RWPE2 (cell line): ENCODE measurements at regions not wholly inside any gene's neighbourhood (a gene's known extent, or its start where the extent isn't known, plus 50 kb on each side); places are given as distances from the start of the nearest gene placed in this dataset.
"Not testable (repeated sequence)": the region's sequence is repeated elsewhere in the genome, so short reads cannot be mapped to it uniquely, and the experiment has no call there.

ENCODE experiments used
- ATAC-seq: fragments of 200-7000 bp; cut with Tn5 transposase; 3 replicates; pipeline ENCODE4 v1.9.1; 2021; ENCODE audit warnings: low read depth
- DNase-seq: peaks from one replicate; pipeline ENCODE4 v3.0.0-alpha.2; 2020; ENCODE audit warnings: low spot score
- H3K27ac ChIP-seq: fragments of 450-650 bp; 2 replicates; pipeline ENCODE4 v1.5.1; 2017; ENCODE audit warnings: mild to moderate bottlenecking; ENCODE audit not compliant: poor library complexity, severe bottlenecking
- H3K27me3 ChIP-seq: fragments of 250-450 bp; sonication (Bioruptor Pico); 2 replicates; pipeline ENCODE4 v1.5.1; 2021; ENCODE audit warnings: mild to moderate bottlenecking, moderate library complexity; ENCODE audit not compliant: insufficient read depth, poor library complexity, severe bottlenecking
- H3K36me3 ChIP-seq: fragments of 250-450 bp; sonication (Bioruptor Pico); 2 replicates; pipeline ENCODE4 v1.5.1; 2020; ENCODE audit warnings: low read depth, mild to moderate bottlenecking, moderate library complexity
- H3K4me1 ChIP-seq: fragments of 250-450 bp; sonication (Bioruptor Pico); 2 replicates; pipeline ENCODE4 v1.5.1; 2021; ENCODE audit warnings: mild to moderate bottlenecking, moderate library complexity; ENCODE audit not compliant: insufficient read depth, poor library complexity, severe bottlenecking
- H3K4me3 ChIP-seq: fragments of 250-450 bp; sonication (Bioruptor Pico); 2 replicates; pipeline ENCODE4 v1.5.1; 2021; ENCODE audit warnings: mild to moderate bottlenecking, moderate library complexity; ENCODE audit not compliant: severe bottlenecking
- H3K9me3 ChIP-seq: fragments of 250-450 bp; sonication (Bioruptor Pico); 2 replicates; pipeline ENCODE4 v1.5.1; 2021; ENCODE audit warnings: mild to moderate bottlenecking, moderate library complexity; ENCODE audit not compliant: severe bottlenecking
- CTCF ChIP-seq: fragments of 450-650 bp; IDR thresholded peaks from one replicate; pipeline ENCODE4 v1.5.1; 2017; ENCODE audit warnings: mild to moderate bottlenecking, moderate library complexity; ENCODE audit not compliant: poor library complexity, severe bottlenecking

DNA sequence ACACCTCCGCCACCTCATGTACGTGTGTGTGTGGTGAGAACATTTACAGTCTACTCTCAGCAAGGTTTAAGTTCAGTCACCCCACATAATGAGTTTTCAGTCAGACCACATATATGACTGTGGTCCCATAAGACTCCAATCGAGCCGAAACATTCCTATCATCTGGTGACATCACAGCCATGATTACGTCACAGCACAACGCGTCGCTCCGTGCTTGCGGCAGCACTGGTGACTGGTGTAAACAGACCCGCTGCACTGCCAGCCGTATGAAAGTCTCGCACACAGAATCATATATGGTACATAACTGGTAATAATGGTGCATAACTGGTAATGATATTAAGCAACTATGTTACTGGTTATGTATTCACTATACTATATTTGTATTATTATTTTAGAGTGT, 150.7 kb downstream of the DLL1 start:
- Histone ChIP-seq H3K36me3 (no peaks in the 10 kb centered on the region), H3K4me1 (peaks cover 3% of the 10 kb centered on the region), H3K27me3 (no peaks in the 10 kb centered on the region), H3K4me3 (no peak overlapping the region), H3K27ac (no peak overlapping the region), H3K9me3 (no peaks in the 10 kb centered on the region)
- no peak for TF ChIP-seq CTCF
- peak; percentile 20 for DNase-seq
- ATAC-seq: no peak

DNA sequence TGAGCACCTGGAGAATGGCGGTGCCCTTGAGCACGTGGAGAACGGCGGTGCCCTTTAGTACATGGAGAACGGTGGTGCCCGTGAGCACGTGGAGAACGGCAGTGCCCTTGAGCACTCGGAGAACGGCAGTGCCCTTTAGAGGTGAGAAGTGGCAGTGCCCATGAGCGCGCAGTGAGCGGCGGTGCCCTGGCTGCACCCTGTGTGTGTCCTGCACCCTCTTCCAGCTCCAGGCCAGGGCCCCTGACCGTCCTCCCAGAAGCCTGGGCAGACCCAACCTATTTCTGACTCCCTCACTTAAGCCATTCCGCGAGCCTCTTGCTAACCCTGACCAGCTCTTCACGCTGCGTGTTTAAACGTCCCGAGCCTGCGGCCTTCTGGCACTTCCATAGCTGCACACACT, 151.3 kb downstream of the DLL1 start:
- no peak for TF ChIP-seq CTCF
- Histone ChIP-seq H3K9me3 (no peaks in the 10 kb centered on the region), H3K36me3 (no peaks in the 10 kb centered on the region), H3K4me3 (no peak overlapping the region), H3K4me1 (no peaks in the 10 kb centered on the region), H3K27me3 (no peaks in the 10 kb centered on the region), H3K27ac (no peak overlapping the region)
- DNase-seq (peak; percentile 51), ATAC-seq (no peak)

DNA sequence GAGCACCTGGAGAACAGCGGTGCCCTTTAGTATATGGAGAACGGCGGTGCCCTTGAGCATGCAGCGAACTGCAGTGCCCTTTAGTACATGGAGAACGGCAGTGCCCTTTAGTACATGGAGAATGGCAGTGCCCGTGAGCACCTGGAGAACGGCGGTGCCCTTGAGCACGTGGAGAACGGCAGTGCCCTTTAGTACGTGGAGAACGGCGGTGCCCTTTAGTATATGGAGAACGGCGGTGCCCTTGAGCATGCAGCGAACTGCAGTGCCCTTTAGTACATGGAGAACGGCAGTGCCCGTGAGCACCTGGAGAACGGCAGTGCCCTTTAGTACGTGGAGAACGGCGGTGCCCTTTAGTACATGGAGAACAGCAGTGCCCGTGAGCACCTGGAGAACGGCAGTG, 151.8 kb downstream of the DLL1 start:
- H3K36me3 ChIP-seq, H3K27me3 ChIP-seq, ATAC-seq, H3K9me3 ChIP-seq, H3K27ac ChIP-seq, H3K4me1 ChIP-seq, H3K4me3 ChIP-seq: not testable (repeated sequence)
- DNase-seq: peak; percentile 29

- Histone ChIP-seq H3K4me1 (no peaks in the 10 kb centered on the region), H3K36me3 (no peaks in the 10 kb centered on the region), H3K4me3 (no peak overlapping the region), H3K27me3 (no peaks in the 10 kb centered on the region), H3K27ac (no peak overlapping the region), H3K9me3 (no peaks in the 10 kb centered on the region)
- DNase-seq: peak; percentile 26
- no peak for ATAC-seq
- TF ChIP-seq CTCF: no peak
Observed at GRCh38 chr6:170137911-170138910, 152.7 kb downstream of the DLL1 start.

DNA sequence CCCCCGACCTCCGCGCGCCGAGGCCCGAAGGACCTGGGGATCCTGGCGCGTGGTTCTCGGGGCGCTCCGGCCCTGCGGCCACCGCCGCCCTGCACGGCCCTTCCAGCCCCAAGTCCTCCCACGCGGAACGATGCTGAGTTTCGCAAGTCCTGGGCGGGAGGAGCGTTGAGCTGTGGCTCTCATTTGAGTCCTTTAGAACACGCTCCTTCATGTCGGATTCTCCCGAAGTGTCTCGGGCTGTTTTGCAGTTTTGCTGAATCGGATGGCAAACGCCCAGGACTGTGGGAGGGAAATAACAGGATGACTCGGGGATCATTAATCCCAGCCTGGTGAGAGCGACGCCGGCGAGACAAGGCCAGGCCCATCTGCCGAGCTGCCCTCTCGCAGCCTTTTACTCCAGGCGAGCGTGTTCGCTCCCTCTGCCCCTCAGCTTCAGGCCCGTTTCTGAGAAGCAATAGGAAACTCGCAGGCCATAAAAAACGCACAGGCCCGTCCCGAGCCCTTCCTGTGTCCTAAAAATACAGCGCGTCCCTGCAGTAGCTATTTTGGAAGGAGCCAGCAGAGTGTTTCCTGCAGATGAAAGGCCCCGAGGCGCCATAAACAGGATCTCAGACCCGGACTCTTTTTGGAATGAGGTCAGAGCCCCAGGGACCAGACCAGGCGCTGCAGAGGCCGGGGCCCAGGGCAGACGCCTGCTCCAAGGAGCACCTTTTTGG, 153.5 kb downstream of the DLL1 start:
- Histone ChIP-seq H3K9me3 (no peaks in the 10 kb centered on the region), H3K4me3 (no peak overlapping the region), H3K27ac (no peak overlapping the region)

More for the DNA sequence above, 153.5 kb downstream of the DLL1 start:
- no peak for TF ChIP-seq CTCF
- Histone ChIP-seq H3K4me1 (no peaks in the 10 kb centered on the region), H3K27me3 (no peaks in the 10 kb centered on the region), H3K36me3 (no peaks in the 10 kb centered on the region)
- DNase-seq (peak; percentile 45), ATAC-seq (no peak)
